ENCODE measurements at regions not wholly inside any gene's neighbourhood (a gene's known extent, or its start where the extent isn't known, plus 50 kb on each side); places are given as distances from the start of the nearest gene placed in this dataset.

- no peak for FAIRE-seq
- H3K4me3 ChIP-seq (ENCODE audit: low read depth, low read length): no peak overlapping the region
- no peak for TF ChIP-seq CTCF (IDR thresholded peaks at IDR 0.05; ENCODE audit: insufficient read depth, low read length, severe bottlenecking)
These were observed 1094.4 kb downstream of the SI start for GRCh38 chr3:163983940-163984339.

GRCh38 chr3:163971861-163972260 lies 1106.4 kb downstream of the SI start:
- TF ChIP-seq CTCF (IDR thresholded peaks at IDR 0.05; ENCODE audit: insufficient read depth, low read length, severe bottlenecking): no peak
- Histone ChIP-seq H3K4me3 (ENCODE audit: low read depth, low read length) (no peak overlapping the region), H3K27me3 (ENCODE audit: control insufficient read depth, insufficient read depth, low read length) (no peaks in the 10 kb centered on the region), H3K36me3 (ENCODE audit: control insufficient read depth, insufficient read depth, low read length) (no peaks in the 10 kb centered on the region)
- FAIRE-seq (no peak), DNase-seq (ENCODE audit: low read depth) (peak; percentile 49)

More at GRCh38 chr3:163983940-163984339, 1094.4 kb downstream of the SI start:
- H3K36me3 ChIP-seq (ENCODE audit: control insufficient read depth, insufficient read depth, low read length): no peaks in the 10 kb centered on the region
- H3K27me3 ChIP-seq (ENCODE audit: control insufficient read depth, insufficient read depth, low read length): no peaks in the 10 kb centered on the region
- DNase-seq (ENCODE audit: low read depth): no peak

DNA sequence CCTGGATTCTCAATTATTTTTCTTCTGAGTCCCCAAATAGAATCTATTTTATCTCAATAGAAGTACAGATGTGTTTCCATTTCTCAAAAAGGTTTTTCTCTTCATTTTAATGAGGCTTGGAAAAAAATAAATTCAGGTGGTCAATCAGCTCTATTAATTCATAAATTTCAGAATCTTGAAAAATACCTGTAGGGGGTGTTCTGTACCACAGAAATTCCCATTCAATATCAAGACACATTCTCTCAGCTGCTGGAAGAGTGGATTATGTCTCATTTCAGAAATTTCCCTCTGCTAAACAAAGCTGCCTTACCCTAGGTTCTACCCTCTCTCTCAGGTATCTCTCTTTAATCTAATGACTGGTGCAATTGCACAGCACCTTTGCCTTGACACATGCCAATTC lies 1121.2 kb downstream of the SI start:
- DNase-seq (ENCODE audit: low read depth) (no peak), FAIRE-seq (no peak)
- Histone ChIP-seq H3K36me3 (ENCODE audit: control insufficient read depth, insufficient read depth, low read length) (no peaks in the 10 kb centered on the region), H3K27me3 (ENCODE audit: control insufficient read depth, insufficient read depth, low read length) (no peaks in the 10 kb centered on the region), H3K4me3 (ENCODE audit: low read depth, low read length) (no peak overlapping the region)
- no peak for TF ChIP-seq CTCF (IDR thresholded peaks at IDR 0.05; ENCODE audit: insufficient read depth, low read length, severe bottlenecking)

DNA sequence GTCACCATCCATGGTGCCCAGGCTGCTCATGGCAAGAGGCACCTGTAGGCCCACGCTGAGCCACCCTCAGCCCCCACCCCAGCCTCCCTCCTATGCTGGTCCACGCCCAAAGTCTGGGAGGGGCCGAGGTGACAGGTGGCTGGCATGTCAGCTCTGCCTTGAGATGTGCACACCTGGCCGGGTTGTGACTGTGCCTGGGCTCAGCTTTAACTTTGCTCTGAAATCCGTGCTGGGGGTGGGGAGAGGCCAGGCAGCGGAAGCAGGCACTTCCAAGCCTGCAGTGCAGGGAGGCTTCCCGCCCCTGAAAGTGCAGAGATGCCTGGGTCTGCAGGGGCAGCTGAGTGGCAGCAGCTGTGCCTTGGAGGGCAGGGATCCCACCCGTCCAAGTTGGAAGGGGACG lies 1124.8 kb downstream of the SI start:
- FAIRE-seq (no peak), DNase-seq (ENCODE audit: low read depth) (no peak)
- no peaks in the 10 kb centered on the region for H3K27me3 ChIP-seq (ENCODE audit: control insufficient read depth, insufficient read depth, low read length)
- no peaks in the 10 kb centered on the region for H3K36me3 ChIP-seq (ENCODE audit: control insufficient read depth, insufficient read depth, low read length)
- TF ChIP-seq CTCF (IDR thresholded peaks at IDR 0.05; ENCODE audit: insufficient read depth, low read length, severe bottlenecking): no peak
- H3K4me3 ChIP-seq (ENCODE audit: low read depth, low read length): no peak overlapping the region

DNA sequence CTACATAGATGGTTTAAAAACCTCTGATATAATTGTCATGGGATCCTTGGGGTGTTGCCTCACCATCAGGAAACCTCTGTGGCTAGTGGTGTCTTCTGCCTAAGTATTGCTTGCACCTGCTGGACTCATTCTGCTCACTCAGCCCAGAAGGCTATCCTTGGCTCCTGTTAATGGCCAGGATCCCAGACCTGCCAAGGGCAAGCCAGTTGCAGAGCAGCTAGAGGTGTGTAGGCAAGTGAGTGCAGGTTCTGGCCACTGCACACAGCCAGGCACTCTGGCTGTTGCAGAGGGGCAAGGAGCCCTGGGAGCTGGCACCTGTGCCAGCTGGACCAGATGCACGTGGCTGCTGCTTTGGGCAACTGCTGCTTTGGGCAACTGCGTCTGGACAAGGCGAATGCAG lies 1125.8 kb downstream of the SI start:
- H3K36me3 ChIP-seq (ENCODE audit: control insufficient read depth, insufficient read depth, low read length): no peaks in the 10 kb centered on the region
- no peak for DNase-seq (ENCODE audit: low read depth)
- H3K27me3 ChIP-seq (ENCODE audit: control insufficient read depth, insufficient read depth, low read length): no peaks in the 10 kb centered on the region
- H3K4me3 ChIP-seq (ENCODE audit: low read depth, low read length): no peak overlapping the region
- FAIRE-seq: no peak
- TF ChIP-seq CTCF (IDR thresholded peaks at IDR 0.05; ENCODE audit: insufficient read depth, low read length, severe bottlenecking): no peak

- Histone ChIP-seq H3K36me3 (ENCODE audit: control insufficient read depth, insufficient read depth, low read length) (no peaks in the 10 kb centered on the region), H3K4me3 (ENCODE audit: low read depth, low read length) (no peak overlapping the region), H3K27me3 (ENCODE audit: control insufficient read depth, insufficient read depth, low read length) (no peaks in the 10 kb centered on the region)
- DNase-seq (ENCODE audit: low read depth) (peak; percentile 5), FAIRE-seq (no peak)
- TF ChIP-seq CTCF (IDR thresholded peaks at IDR 0.05; ENCODE audit: insufficient read depth, low read length, severe bottlenecking): no peak
These were observed 1126.8 kb downstream of the SI start for GRCh38 chr3:163951397-163951987.
